HPDE6-E6E7 (cell line): ENCODE measurements at regions not wholly inside any gene's neighbourhood (a gene's known extent, or its start where the extent isn't known, plus 50 kb on each side); places are given as distances from the start of the nearest gene placed in this dataset.

ENCODE experiments used
- DNase-seq: peaks from one replicate; pipeline ENCODE4 v3.0.0; 2011; ENCODE audit warnings: missing footprints; ENCODE audit errors: extremely low spot score

DNA sequence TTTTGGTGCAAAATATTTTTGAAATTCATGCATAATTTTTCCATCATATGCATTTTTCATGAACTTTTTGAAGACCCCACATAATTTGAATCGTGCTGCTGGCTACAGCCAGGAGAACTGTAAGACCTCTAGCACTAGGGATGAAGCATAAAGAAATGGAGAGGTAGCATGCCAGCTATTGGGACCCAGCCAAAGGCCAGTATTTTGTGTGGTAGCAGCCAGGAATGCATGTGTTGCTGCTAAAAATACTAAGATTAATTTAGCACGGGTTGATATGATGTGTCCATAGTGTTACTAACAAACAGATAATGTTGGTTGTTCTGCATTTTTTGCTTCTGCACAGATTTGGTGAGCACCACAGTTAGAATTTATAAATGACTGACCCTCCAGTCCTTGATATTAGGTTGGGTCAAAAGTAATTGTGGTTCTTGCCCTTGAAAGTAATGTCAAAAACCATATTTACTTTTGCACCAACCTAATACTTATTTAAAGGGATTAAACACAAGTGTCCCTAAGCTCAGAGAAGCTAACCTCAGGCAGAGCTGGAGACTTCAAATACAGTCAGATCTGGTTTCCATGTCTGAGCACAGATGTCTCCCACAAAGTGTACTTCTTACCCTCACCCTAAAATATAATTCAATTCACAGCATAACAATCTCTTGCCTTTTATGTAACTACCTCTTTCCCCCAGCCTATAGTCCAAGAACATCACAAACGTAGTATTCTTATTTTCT, 54.1 kb upstream of the NPSR1 start:
- DNase-seq = no peak
